Mucosa of descending colon (tissue), 3 donors: ENCODE measurements at regions not wholly inside any gene's neighbourhood (a gene's known extent, or its start where the extent isn't known, plus 50 kb on each side); places are given as distances from the start of the nearest gene placed in this dataset.
A peak's percentile ranks its signal among the peaks of the same experiment; 100 is the strongest.

Source experiments
- ATAC-seq: fragments of 200-7000 bp; cut with Tn5 transposase; one replicate; pipeline ENCODE4 v1.9.1; 2020; ENCODE audit warnings: mild to moderate bottlenecking, moderate library complexity
- DNase-seq, 3 donors: peaks; one replicate each; pipeline ENCODE4 v3.0.0-alpha.2; 2020
- H3K36me3 ChIP-seq: fragments of 200-600 bp; one replicate; pipeline ENCODE4 v1.8.0; 2021; ENCODE audit warnings: low read depth, mild to moderate bottlenecking
- H3K4me1 ChIP-seq: fragments of 200-600 bp; one replicate; pipeline ENCODE4 v1.8.0; 2021; ENCODE audit warnings: low read depth, mild to moderate bottlenecking
- H3K4me3 ChIP-seq: fragments of 200-600 bp; one replicate; pipeline ENCODE4 v1.8.0; 2021; ENCODE audit warnings: mild to moderate bottlenecking
- H3K9me3 ChIP-seq: fragments of 200-600 bp; one replicate; pipeline ENCODE4 v1.8.0; 2021; ENCODE audit warnings: mild to moderate bottlenecking
- intact Hi-C, 2 donors: fragments of 100-400 bp; cut with DNase I in 1 of 2; cut with micrococcal nuclease in 1 of 2; formaldehyde crosslinking; loops; one replicate each; pipeline versions ENCODE4 v1.11.0 to v1.11.1; 2022; cut with DNase I, micrococcal nuclease
- TF ChIP-seq, protein P1 (sequence below): fragments of 200-600 bp; IDR thresholded peaks from one replicate; pipeline ENCODE4 v1.8.0; 2022; ENCODE audit warnings: antibody characterized with exemption, mild to moderate bottlenecking
- donor health status: DM: no; HTN: no; CAD: no; lungs with moderate emphysema.
- donor health status: DM: no; HTN: no; CAD: no.
- donor health status: DM: no; HTN: yes; CAD: no.

GRCh38 chr4:170610434-170610833 lies 520.7 kb upstream of the AADAT start:
- TF ChIP-seq, protein P1, sequence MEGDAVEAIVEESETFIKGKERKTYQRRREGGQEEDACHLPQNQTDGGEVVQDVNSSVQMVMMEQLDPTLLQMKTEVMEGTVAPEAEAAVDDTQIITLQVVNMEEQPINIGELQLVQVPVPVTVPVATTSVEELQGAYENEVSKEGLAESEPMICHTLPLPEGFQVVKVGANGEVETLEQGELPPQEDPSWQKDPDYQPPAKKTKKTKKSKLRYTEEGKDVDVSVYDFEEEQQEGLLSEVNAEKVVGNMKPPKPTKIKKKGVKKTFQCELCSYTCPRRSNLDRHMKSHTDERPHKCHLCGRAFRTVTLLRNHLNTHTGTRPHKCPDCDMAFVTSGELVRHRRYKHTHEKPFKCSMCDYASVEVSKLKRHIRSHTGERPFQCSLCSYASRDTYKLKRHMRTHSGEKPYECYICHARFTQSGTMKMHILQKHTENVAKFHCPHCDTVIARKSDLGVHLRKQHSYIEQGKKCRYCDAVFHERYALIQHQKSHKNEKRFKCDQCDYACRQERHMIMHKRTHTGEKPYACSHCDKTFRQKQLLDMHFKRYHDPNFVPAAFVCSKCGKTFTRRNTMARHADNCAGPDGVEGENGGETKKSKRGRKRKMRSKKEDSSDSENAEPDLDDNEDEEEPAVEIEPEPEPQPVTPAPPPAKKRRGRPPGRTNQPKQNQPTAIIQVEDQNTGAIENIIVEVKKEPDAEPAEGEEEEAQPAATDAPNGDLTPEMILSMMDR = no peak
- Histone ChIP-seq H3K4me1 (no peaks in the 10 kb centered on the region), H3K36me3 (no peaks in the 10 kb centered on the region), H3K4me3 (no peak overlapping the region), H3K9me3 (peaks cover 3% of the 10 kb centered on the region)
- intact Hi-C loops = no loop called here
- ATAC-seq = no peak
- no peak for DNase-seq

- Histone ChIP-seq H3K4me1 (no peaks in the 10 kb centered on the region), H3K4me3 (no peak overlapping the region), H3K9me3 (no peaks in the 10 kb centered on the region), H3K36me3 (no peaks in the 10 kb centered on the region)
- ATAC-seq (no peak), DNase-seq (no peak)
- TF ChIP-seq, protein P1 = no peak
- intact Hi-C loops = no loop called here
Measured at GRCh38 chr4:170599894-170600293, 510.1 kb upstream of the AADAT start.

GRCh38 chr4:170591076-170591475 lies 501.3 kb upstream of the AADAT start:
- Histone ChIP-seq H3K9me3 (no peaks in the 10 kb centered on the region), H3K36me3 (no peaks in the 10 kb centered on the region), H3K4me3 (no peak overlapping the region), H3K4me1 (no peaks in the 10 kb centered on the region)
- TF ChIP-seq, protein P1 = no peak
- no peak for ATAC-seq
- intact Hi-C loops = no loop called here
- DNase-seq = no peak

DNA sequence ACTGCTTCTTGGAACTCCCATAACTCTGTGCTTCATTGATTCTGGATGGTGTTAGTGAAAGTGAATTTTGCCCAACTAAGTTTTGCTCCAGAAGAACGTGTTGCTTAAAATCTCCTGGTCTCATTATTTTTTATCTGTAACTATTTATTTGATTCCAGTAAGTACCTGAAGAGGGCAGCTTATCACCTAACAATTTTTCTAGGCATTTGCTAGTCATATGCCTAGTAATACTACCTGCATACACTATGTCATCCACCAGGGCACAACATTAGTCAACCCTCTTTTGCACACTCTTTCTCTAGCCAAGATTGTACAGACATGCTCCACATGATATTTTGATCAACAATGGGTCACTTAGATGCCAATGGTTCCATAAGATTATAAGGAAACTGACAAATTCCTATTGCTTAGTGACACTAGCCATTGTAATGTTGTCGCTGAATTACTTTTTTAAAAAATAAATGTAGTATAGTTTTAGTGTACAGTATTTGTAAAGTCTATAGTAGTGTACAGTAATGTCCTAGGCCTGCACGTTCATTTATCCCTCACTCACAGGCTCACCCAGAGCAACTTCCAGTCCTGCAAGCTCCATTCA lies 499.9 kb upstream of the AADAT start:
- TF ChIP-seq, protein P1 = no peak
- no peak for DNase-seq
- H3K36me3 ChIP-seq = no peaks in the 10 kb centered on the region

DNA sequence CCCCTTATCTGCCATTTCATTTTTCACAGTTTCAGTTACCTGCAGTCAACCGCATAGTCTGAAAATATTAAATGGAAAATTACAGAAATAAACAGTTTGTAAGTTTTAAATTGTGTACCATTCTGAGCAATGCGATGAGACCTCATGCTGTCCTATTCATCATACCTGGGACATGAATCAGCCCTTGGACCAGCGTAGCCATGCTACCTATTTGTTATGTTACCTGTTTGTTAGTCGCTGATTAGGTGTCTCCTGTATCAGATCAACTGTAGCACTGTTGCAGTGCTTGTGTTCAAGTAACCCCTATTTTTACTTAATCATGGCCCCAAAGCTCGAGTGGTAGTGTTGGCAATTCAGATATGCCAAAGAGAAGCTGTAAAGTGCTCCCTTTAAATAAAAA lies 492.2 kb upstream of the AADAT start:
- Histone ChIP-seq H3K4me3 (no peak overlapping the region), H3K4me1 (no peaks in the 10 kb centered on the region), H3K9me3 (no peaks in the 10 kb centered on the region), H3K36me3 (no peaks in the 10 kb centered on the region)
- ATAC-seq = no peak
- TF ChIP-seq, protein P1 = no peak
- intact Hi-C loops = no loop called here
- DNase-seq = no peak

More for the DNA sequence above, 499.9 kb upstream of the AADAT start:
- Histone ChIP-seq H3K9me3 (no peaks in the 10 kb centered on the region), H3K4me3 (no peak overlapping the region), H3K4me1 (no peaks in the 10 kb centered on the region)
- intact Hi-C loops = no loop called here
- ATAC-seq = peak; percentile 48

DNA sequence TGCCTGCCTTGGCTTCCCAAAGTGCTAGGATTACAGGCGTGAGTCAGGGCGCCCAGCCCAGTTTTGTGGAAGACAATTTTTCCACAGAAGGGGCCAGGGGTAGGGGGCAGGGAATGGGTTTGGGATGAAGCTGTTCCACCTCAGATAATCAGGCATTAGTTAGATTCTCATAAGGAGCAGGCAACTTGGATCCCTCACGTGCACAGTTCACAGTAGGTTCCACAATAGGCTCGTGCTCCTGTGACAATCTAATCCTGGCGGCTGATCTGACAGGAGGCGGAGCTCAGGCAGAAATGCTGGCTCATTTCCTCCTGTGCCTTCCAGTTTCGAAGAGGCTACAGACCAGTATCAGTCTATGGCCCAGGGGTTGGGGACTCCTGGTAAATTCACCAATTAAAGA lies 491.6 kb upstream of the AADAT start:
- ATAC-seq = no peak
- Histone ChIP-seq H3K4me1 (no peaks in the 10 kb centered on the region), H3K36me3 (no peaks in the 10 kb centered on the region), H3K4me3 (no peak overlapping the region), H3K9me3 (no peaks in the 10 kb centered on the region)
- intact Hi-C loops = no loop called here
- no peak for DNase-seq
- TF ChIP-seq, protein P1 = no peak
